SHP77 (cell line): ENCODE measurements at regions not wholly inside any gene's neighbourhood (a gene's known extent, or its start where the extent isn't known, plus 50 kb on each side); places are given as distances from the start of the nearest gene placed in this dataset.
"Not testable (repeated sequence)": the region's sequence is repeated elsewhere in the genome, so short reads cannot be mapped to it uniquely, and the experiment has no call there.

ENCODE experiments used
- DNase-seq, 2 experiments: peaks; one replicate each; lab custom pipeline; 2025; lab: John Stamatoyannopoulos, UW

DNA sequence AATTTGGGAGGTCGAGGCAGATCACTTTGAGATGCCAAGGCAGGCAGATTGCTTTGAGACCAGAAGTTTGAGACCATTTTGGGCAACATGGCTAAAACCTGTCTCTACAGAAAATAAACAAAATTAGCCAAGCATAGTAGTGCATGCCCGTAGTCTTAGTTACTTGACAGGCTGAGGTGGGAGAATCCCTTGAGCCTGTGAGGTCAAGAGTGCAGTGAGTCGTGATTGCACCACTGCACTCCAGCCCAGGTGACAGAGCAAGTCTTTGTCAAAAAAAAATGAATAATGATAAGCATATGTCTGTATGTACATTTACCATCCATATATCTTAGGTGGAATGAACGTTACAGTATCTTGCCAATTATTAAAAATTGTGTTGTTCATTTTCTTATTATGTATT lies 2447.7 kb downstream of the PCDH9 start:
- DNase-seq, result no peak

GRCh38 chr13:64778002-64778401 lies 2452.1 kb downstream of the PCDH9 start:
- no peak for DNase-seq

- no peak for DNase-seq
These were observed 2455.2 kb downstream of the PCDH9 start for GRCh38 chr13:64774915-64775314.

GRCh38 chr13:64770743-64771142 lies 2459.4 kb downstream of the PCDH9 start:
- no peak for DNase-seq

DNA sequence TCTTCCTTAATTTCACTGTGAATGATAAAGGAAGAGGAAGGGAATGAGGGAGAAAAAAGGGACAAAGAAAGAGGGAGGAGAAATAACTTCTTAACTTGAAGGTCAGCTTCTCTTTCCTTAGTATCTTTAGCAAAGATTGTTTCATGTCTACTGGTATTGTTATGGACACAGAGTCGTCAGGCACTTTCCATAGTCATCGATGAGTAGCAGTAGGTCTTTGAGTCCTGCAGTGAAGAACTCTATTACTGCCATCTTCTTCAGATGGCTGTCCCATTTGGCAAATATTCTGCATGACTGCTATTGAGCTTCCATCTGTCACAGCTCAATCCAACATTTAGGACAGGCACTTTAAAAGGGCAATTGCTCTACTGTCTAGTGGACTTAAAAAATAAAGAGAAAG lies 2463.1 kb downstream of the PCDH9 start:
- DNase-seq, result no peak

- no peak for DNase-seq
These were observed 2464.5 kb downstream of the PCDH9 start for GRCh38 chr13:64765636-64766035.

GRCh38 chr13:64758521-64759244 lies 2471.5 kb downstream of the PCDH9 start:
- no peak for DNase-seq

DNA sequence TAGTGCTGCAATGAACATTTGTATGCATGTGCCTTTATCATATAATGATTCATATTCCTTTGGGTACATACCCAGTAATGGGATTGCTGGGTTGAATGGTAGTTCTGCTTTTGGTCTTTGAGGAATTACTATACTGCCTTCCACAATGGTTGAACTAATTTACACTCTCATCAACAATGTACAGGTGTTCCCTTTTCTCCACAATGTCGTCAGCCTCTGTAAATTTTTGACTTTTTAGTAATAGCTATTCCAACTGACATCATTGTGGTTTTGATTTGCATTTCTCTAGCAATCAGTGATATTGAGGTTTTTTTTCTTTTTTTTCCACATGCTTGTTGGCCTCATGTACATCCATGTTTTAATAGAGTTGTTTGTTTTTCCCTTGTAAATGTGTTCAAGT lies 2473.5 kb downstream of the PCDH9 start:
- DNase-seq, result no peak

DNA sequence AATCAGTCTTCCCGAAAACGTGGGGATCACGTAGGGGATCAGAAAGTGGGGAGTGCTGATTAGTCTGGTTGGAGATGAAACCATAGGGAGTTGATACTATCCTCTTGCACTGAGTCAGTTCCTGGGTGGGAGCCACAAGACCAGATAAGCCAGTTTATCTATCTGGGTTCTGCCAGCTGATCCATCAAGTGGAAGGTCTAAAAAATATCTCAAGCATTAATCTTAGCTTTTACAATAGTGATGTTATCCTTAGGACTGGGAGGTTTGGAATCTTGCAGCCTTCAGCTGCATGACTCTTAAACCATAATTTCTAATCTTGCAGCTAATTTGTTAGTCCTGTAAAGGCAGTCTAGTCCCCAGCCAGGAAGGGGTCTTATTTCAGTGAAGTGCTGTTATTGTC lies 2474.2 kb downstream of the PCDH9 start:
- DNase-seq, result no peak

DNA sequence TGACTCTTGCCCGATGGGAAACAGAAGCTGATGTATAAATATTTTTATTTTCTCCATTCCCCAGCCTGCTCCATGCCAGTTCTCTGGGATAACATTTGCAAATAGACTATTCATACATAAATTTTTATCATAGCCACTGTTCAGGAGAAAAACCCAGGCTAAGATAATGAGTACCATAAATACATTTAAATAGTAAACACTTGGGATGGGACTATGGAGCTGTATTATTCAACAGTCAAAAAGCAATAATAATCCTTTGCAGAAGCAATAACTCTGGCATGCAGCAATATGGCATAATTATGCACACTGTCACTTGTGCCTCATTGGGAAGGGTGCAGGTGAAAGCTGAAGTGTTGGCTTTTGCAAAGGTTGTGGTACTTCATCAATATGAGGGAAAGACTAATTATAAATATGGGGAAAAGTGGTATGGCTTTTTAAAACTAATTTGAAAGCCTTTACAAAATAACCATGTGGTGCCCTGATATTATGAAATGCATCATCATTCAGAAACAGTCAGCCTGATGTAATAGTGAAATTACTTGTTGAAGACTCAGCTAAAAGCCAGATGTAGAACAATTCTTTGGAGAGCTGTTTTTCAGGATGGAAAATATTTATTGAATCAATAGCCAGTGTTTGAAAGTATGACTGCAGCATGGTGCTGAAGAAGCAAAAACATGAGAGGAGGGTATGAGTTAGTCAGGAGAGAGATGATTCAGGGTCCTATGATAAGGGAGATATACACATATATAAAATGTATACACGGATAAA lies 2476.7 kb downstream of the PCDH9 start:
- no peak for DNase-seq

GRCh38 chr13:64749301-64749700 lies 2480.8 kb downstream of the PCDH9 start:
- DNase-seq, result no peak

DNA sequence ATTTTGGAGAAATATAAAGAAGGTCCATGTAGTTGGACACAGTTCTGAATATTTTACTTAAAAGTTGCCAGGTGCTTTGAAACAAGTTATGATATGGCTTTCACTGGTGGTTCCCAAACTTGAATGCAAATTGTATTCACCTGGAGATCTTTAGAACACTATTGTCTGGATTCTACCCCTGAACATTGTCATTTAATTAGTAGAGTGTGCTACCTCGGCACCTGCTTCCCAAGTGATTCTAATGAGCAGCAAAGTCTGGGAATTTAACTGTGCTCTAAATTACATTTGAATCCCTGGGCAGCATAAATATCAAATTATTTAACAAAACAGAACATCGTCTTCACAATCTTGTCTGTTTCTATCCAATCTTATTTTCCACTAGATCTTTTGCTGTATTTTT lies 2483.3 kb downstream of the PCDH9 start:
- no peak for DNase-seq

GRCh38 chr13:64740493-64740892 lies 2489.6 kb downstream of the PCDH9 start:
- DNase-seq, result no peak

DNA sequence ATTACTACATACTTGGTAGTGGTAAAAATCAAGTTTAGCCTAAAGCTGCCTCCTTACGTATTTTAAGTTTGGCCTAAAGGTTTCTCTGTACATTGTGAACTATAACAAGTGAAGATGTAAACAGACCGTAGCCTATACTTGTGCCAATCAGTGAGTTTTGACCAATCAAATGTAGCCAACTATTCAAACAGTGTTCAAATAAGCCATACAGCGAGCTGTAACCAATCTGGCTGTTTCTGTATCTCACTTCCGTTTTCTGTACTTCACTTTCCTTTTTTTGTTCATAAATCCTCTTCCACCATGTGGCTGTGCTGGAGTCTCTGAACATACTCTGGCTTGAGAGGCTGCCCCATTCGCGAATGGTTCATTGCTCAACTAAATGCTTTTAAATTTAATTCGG lies 2504.6 kb downstream of the PCDH9 start:
- DNase-seq, result no peak

GRCh38 chr13:64723724-64724123 lies 2506.4 kb downstream of the PCDH9 start:
- no peak for DNase-seq

DNA sequence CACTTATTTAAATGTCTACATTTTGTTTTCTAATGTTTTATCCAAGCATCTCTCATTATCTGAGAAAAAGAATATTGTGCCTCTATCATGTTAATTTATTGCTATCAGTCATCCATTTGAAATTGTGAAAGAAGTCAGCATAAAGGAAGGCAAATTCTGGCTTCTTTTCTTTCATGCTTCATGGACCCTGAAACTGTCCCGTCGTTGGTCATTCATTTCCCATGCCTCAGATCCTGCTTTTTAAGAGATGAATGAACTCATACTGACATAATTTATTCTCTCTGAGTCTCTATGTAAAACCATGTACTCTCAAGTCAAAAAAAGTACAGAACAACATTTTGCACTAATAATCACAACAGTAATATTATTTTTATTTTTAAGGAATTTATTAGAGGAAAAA lies 2512.0 kb downstream of the PCDH9 start:
- no peak for DNase-seq

- DNase-seq, result no peak
These were observed 2513.2 kb downstream of the PCDH9 start for GRCh38 chr13:64716936-64717335.

- no peak for DNase-seq
These were observed 2521.1 kb downstream of the PCDH9 start for GRCh38 chr13:64709079-64709478.

- no peak for DNase-seq
These were observed 2526.0 kb downstream of the PCDH9 start for GRCh38 chr13:64704121-64704649.

DNA sequence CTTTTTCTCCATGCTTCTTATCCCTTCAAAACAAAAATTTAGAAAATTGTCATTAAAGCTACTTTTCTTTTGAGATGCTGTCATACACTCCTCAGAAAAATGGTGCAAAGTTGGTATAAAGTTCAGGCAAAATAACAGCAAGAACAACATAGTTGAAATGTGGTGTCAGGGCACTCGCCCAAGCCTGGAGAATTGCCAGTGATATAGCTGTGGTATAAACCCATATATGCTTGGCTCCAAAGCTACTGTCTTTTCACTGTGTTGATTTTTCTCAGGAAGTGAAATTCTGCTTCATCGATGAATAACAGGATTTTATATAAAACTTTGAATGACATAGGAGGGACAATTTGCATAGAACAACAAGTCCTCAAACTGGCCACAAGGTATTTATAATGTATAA lies 2532.9 kb downstream of the PCDH9 start:
- no peak for DNase-seq

DNA sequence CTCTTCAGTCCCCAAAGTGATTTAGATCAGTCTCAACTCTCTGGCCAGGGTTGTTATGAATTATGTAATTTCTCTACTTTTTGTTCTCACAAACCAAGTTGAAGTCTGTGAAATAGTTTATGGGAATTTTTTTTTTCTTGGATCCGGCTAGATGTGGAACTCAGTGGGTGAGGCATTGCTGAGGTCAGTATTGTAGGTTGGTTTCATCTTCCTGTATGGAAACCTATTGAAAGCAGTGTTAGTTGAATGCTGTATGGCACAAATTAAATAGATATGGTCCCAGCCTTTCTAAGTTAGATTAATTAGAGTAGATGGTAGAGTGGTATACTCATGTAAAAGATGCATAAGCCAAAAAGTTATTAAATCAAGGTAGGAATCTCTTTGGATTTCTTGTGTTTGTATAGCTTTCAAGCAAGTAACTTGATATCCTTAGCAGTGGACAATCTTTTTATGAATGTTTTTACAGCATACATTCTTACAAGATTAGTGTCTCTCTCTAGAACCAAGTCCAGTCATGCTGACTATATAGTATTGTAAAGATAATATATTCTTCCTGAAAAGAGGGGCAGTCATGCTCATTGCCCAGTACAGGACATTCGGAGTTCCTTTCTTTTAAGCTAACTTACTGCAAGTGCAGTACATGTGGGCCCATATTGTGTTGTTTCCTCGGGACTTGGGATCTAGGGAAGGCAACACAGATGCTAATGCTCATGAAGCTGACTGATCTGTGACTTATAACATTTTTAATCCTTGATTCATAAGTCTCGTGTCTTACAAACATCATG lies 2541.1 kb downstream of the PCDH9 start:
- no peak for DNase-seq

DNA sequence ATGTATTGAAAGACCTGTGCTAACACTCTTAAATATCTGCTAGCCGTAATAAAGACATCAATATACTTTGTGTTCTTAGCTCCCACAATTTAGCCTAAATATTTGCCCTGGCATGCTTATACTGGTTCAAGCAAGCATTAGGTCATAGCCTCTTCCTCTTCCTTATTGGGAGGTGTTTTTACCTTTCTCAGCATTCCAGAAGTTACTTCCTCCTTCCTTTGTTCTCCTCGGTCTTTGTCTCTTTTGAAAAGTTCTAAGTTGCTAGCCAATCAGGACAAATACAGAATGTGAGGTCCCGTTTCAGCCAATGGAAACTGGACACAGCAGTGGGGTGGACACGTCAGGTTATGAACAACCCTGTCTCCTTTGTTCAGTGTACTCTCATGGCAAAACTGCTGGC lies 2543.6 kb downstream of the PCDH9 start:
- not testable (repeated sequence) for DNase-seq
